ENCODE measurements at regions not wholly inside any gene's neighbourhood (a gene's known extent, or its start where the extent isn't known, plus 50 kb on each side); places are given as distances from the start of the nearest gene placed in this dataset.
"Not testable (repeated sequence)": the region's sequence is repeated elsewhere in the genome, so short reads cannot be mapped to it uniquely, and the experiment has no call there.

- no peak for DNase-seq
These were observed 347.6 kb downstream of the PTPRC start for GRCh38 chr1:198986442-198986841.

- DNase-seq: no peak
These were observed 363.8 kb downstream of the PTPRC start for GRCh38 chr1:199002661-199003060.

GRCh38 chr1:199007423-199007822 is 368.6 kb downstream of the PTPRC start:
- no peak for DNase-seq

- no peak for DNase-seq
These were observed 370.6 kb downstream of the PTPRC start for GRCh38 chr1:199009447-199009846.

GRCh38 chr1:199010492-199010891 is 371.7 kb downstream of the PTPRC start:
- no peak for DNase-seq

- DNase-seq: no peak
These were observed 372.1 kb downstream of the PTPRC start for GRCh38 chr1:199010933-199011332.

GRCh38 chr1:199015799-199016198 is 377.0 kb downstream of the PTPRC start:
- DNase-seq: no peak

GRCh38 chr1:199018471-199019135 is 379.8 kb downstream of the PTPRC start:
- no peak for DNase-seq

- no peak for DNase-seq
These were observed 381.2 kb downstream of the PTPRC start for GRCh38 chr1:199020051-199020450.

GRCh38 chr1:199020904-199021303 is 382.1 kb downstream of the PTPRC start:
- DNase-seq: no peak

GRCh38 chr1:199029401-199029800 is 390.6 kb downstream of the PTPRC start:
- DNase-seq: no peak

- no peak for DNase-seq
These were observed 391.0 kb downstream of the PTPRC start for GRCh38 chr1:199029855-199030254.

GRCh38 chr1:199030541-199030940 is 391.7 kb downstream of the PTPRC start:
- not testable (repeated sequence) for DNase-seq

GRCh38 chr1:199031170-199031569 is 392.3 kb downstream of the PTPRC start:
- DNase-seq: not testable (repeated sequence)

GRCh38 chr1:199032479-199032878 is 393.6 kb downstream of the PTPRC start:
- DNase-seq: not testable (repeated sequence)

GRCh38 chr1:199033661-199034060 is 394.8 kb downstream of the PTPRC start:
- no peak for DNase-seq

- no peak for DNase-seq
These were observed 399.3 kb downstream of the PTPRC start for GRCh38 chr1:199038156-199038555.

- no peak for DNase-seq
These were observed 401.5 kb downstream of the PTPRC start for GRCh38 chr1:199040076-199040905.

- no peak for DNase-seq
These were observed 402.5 kb downstream of the PTPRC start for GRCh38 chr1:199041173-199041914.

- no peak for DNase-seq
These were observed 403.4 kb downstream of the PTPRC start for GRCh38 chr1:199042193-199042592.

GRCh38 chr1:199044191-199044590 is 405.4 kb downstream of the PTPRC start:
- DNase-seq: no peak

- no peak for DNase-seq
These were observed 407.8 kb downstream of the PTPRC start for GRCh38 chr1:199046618-199047017.

- DNase-seq: no peak
These were observed 415.9 kb downstream of the PTPRC start for GRCh38 chr1:199054694-199055093.

GRCh38 chr1:199057322-199057721 is 418.5 kb downstream of the PTPRC start:
- no peak for DNase-seq
